SH-SY5Y (cell line): ENCODE measurements at regions not wholly inside any gene's neighbourhood (a gene's known extent, or its start where the extent isn't known, plus 50 kb on each side); places are given as distances from the start of the nearest gene placed in this dataset.

Experiments
- GATA2 ChIP-seq: IDR thresholded peaks from 2 replicates; pipeline ENCODE4 v1.6.1; 2011; ENCODE audit warnings: mild to moderate bottlenecking, low read depth, low read length
- GATA3 ChIP-seq: IDR thresholded peaks from 2 replicates; pipeline ENCODE4 v1.6.1; 2011; ENCODE audit warnings: low read depth, mild to moderate bottlenecking, low read length, moderate library complexity

- TF ChIP-seq GATA3 (no peak), GATA2 (no peak)
Observed at GRCh38 chr7:142308326-142308725, 50.5 kb upstream of the PRSS58 start.
